Psoas muscle (tissue), 7 donors: ENCODE measurements at regions not wholly inside any gene's neighbourhood (a gene's known extent, or its start where the extent isn't known, plus 50 kb on each side); places are given as distances from the start of the nearest gene placed in this dataset.
"Not testable (repeated sequence)": the region's sequence is repeated elsewhere in the genome, so short reads cannot be mapped to it uniquely, and the experiment has no call there.

Source experiments
- ATAC-seq, 4 donors: fragments of 200-7000 bp; cut with Tn5 transposase; one replicate each; pipeline ENCODE4 v1.9.1; 2020; ENCODE audit warnings: moderate library complexity in 3 of 4, mild to moderate bottlenecking in 2 of 4
- DNase-seq, 2 donors: peaks; one replicate each; pipeline ENCODE4 v3.0.0-alpha.2; 2020
- H3K27ac ChIP-seq: fragments of 200-600 bp; one replicate; pipeline ENCODE4 v1.8.0; 2022
- H3K27me3 ChIP-seq, 3 donors: fragments of 200-600 bp in 1 of 3; one replicate each; pipeline versions ENCODE4 v1.6.1 to v1.8.0; 2013 to 2022; ENCODE audit warnings: low read length in 2 of 3, mild to moderate bottlenecking in 2 of 3, moderate library complexity in 1 of 3; ENCODE audit not compliant: insufficient read depth in 3 of 3
- H3K36me3 ChIP-seq, 2 donors: fragments of 200-600 bp in 1 of 2; one replicate each; pipeline versions ENCODE4 v1.6.1 to v1.8.0; 2013 to 2022; ENCODE audit warnings: low read depth in 1 of 2, mild to moderate bottlenecking in 1 of 2, moderate library complexity in 1 of 2; ENCODE audit not compliant: insufficient read depth in 1 of 2
- H3K4me1 ChIP-seq: fragments of 200-600 bp; one replicate; pipeline ENCODE4 v1.8.0; 2022
- H3K4me3 ChIP-seq: fragments of 200-600 bp; one replicate; pipeline ENCODE4 v1.8.0; 2022; ENCODE audit warnings: mild to moderate bottlenecking
- H3K9me3 ChIP-seq: fragments of 200-600 bp; one replicate; pipeline ENCODE4 v1.8.0; 2022
- WGBS, 3 donors: extraction: QIAGEN DNeasy Blood & Tissue Kit; methylation state at CpG; one replicate each; pipeline versions ENCODE4 v1.1.6 to v1.1.7; 2013; 5-methylcytosine and 5-hydroxymethylcytosine counted together
- intact Hi-C, 2 donors: fragments of 100-400 bp; cut with DNase I; formaldehyde crosslinking; loops; one replicate each; pipeline versions ENCODE4 v1.11.0 to v1.14.2; 2022
- TF ChIP-seq, protein P1 (sequence below): fragments of 200-600 bp; IDR thresholded peaks from one replicate; pipeline ENCODE4 v1.8.0; 2022; ENCODE audit warnings: antibody characterized with exemption
- donor health status: healthy with polysubstance abuse.
- donor health status: DM: no; HTN: no; CAD: no; lungs with moderate emphysema.
- donor health status: Bipolar disorder and iron deficiency.
- donor health status: healthy.
- donor health status: DM: yes; HTN: yes; CAD: no.
- donor health status: DM: no; HTN: no; CAD: no.
- donor health status: DM: yes; HTN: yes; CAD: no.

DNA sequence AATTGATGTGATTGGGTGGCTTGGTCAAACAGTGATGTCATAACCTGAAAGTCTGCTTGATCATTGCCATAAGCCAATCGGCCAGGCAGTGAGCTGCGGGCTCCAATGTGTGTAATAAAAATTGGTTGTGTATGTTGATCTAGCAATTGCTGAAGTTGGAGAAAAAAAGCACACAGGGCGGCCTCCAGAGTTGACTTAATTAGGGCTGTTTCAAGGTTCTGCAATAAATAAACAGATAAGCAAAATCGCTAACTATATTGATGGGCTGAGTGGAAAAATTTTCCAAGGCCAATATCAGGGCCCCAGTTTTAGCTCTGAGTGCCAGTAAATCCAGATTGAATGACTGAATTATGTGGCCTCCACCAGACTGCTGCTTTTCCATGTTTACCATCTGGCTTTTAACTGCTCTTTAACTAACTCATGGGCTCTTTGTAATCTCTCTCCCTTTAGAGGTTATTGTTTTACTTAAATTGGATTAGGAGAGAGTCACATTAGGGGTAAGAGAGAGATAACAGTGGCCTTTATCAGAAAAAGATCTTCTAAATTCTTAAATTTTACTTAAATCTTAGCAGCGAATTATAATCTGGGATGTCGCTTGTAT, 160.6 kb upstream of the WDFY3 start:
- ATAC-seq: no peak
- H3K4me3 ChIP-seq: no peak overlapping the region
- TF ChIP-seq, protein P1, sequence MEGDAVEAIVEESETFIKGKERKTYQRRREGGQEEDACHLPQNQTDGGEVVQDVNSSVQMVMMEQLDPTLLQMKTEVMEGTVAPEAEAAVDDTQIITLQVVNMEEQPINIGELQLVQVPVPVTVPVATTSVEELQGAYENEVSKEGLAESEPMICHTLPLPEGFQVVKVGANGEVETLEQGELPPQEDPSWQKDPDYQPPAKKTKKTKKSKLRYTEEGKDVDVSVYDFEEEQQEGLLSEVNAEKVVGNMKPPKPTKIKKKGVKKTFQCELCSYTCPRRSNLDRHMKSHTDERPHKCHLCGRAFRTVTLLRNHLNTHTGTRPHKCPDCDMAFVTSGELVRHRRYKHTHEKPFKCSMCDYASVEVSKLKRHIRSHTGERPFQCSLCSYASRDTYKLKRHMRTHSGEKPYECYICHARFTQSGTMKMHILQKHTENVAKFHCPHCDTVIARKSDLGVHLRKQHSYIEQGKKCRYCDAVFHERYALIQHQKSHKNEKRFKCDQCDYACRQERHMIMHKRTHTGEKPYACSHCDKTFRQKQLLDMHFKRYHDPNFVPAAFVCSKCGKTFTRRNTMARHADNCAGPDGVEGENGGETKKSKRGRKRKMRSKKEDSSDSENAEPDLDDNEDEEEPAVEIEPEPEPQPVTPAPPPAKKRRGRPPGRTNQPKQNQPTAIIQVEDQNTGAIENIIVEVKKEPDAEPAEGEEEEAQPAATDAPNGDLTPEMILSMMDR: no peak
- H3K9me3 ChIP-seq: peaks cover 5% of the 10 kb centered on the region
- WGBS, 3 donors: 91 to 94% (median 94%) methylated on average over 6 of the region's 6 CpGs
- H3K27me3 ChIP-seq: no peaks in the 10 kb centered on the region
- H3K36me3 ChIP-seq: no peaks in the 10 kb centered on the region
- DNase-seq: no peak
- intact Hi-C loops: no loop called here
- H3K4me1 ChIP-seq: no peaks in the 10 kb centered on the region
- H3K27ac ChIP-seq: no peak overlapping the region

DNA sequence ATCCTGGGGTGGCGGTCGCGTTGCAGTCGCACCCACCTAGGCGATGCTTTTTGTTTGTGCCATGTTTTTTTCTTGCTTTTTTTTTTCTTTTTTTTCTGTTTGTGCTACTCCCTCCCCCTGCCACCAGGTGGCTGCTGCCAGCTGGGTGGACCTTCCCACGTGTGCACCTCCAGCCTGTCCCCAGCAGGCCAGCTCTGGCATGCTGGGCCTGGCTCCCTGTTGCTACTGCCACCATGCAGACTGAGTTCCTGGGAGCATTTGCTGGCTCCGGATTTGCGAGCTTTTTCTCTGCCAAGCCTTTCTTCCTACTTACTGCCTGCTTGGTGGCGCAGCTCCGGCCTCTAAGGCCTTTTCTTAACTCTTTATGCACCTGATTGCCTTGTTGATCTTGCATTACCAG, 161.2 kb upstream of the WDFY3 start:
- no peaks in the 10 kb centered on the region for H3K4me1 ChIP-seq
- no peak for ATAC-seq
- H3K4me3 ChIP-seq: no peak overlapping the region
- intact Hi-C loops: no loop called here
- no peak for DNase-seq
- no peak overlapping the region for H3K27ac ChIP-seq
- TF ChIP-seq, protein P1: peak; percentile 14
- peaks cover 5% of the 10 kb centered on the region for H3K9me3 ChIP-seq
- no peaks in the 10 kb centered on the region for H3K27me3 ChIP-seq
- WGBS, 3 donors: 35 to 43% (median 41%) methylated on average over 10 of the region's 10 CpGs
- H3K36me3 ChIP-seq: no peaks in the 10 kb centered on the region

DNA sequence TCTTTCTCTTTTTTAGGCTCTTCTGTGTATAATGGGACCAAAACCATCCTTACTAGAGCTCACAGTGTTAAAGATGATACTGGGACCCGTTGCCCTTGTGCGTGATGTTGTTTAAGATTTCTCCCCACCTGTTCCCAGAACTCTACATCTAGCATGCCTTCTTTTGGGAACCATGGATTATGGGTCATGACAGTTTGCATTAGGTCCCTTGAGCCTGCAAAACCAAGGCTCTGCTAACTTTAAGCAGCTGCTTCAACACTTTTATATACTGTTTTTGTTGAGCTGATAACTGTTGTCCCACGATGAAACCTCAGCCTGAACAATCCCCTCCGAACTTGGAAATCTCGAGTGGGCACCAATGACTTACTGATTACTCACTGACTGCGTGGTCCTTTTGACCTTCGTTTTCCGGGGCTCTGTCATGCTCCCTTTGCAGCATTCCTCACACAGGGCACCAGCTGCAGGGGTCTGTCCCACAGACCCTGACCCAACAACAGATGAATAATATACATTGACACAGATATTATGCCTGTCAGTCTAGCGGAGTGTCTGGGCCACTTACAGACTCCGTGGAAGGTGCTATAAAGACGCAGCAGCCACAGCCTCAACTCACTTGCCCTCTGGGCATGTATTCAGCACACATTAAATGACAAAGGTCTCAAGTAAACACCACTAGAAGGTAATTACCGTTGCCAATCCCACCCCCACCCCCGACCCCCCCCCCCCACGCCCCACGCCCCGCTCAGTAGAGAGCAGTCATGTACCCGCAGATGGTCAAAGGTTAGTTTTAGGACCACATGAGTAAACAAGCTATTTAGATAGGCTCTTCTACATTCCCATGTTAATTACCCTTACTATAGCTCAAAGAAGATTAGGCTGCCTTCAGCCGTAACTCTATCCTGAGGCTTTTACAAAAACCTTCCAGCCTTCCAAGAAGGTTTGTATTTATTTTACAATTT, 162.0 kb upstream of the WDFY3 start:
- TF ChIP-seq, protein P1: no peak
- no peak overlapping the region for H3K27ac ChIP-seq
- no peaks in the 10 kb centered on the region for H3K27me3 ChIP-seq
- no peaks in the 10 kb centered on the region for H3K36me3 ChIP-seq
- DNase-seq (no peak), ATAC-seq (no peak)
- intact Hi-C loops: no loop called here
- no peak overlapping the region for H3K4me3 ChIP-seq
- H3K4me1 ChIP-seq: no peaks in the 10 kb centered on the region
- WGBS, 3 donors: 65 to 68% (median 68%) methylated on average over 14 to 18 of the region's 18 CpGs
- peaks cover 5% of the 10 kb centered on the region for H3K9me3 ChIP-seq

DNA sequence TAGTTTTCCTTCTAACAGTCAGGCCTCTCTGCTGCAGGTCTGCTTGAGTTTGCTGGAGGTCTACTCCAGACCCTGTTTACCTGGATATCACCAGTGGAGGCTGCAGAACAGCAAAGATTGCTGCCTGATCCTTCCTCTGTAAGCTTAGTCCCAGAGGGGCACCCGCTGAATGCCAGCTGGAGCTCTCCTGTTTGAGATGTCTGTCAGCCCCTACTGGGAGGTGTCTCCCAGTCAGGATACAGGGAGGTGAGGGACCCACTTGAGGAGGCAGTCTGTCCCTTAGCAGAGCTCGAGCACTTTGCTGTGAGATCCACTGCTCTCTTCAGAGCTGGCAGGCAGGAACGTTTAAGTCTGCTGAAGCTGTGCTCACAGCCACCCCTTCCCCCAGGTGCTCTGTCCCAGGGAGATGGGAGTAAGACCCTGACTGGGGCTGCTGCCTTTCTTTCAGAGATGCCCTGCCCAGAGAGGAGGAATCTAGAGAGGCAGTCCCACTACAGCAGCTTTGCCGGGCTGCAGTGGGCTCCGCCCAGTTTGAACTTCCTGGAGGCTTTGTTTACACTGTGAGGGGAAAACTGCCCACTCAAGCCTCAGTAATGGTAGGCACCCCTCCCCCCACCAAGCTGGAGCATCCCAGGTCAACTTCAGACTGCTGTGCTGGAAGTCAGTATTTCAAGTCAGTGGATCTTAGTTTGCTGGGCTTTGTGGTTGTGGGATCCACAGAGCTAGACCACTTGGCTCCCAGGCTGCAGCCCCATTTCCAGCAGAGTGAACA, 163.1 kb upstream of the WDFY3 start:
- H3K36me3 ChIP-seq, intact Hi-C loops, H3K27me3 ChIP-seq, H3K9me3 ChIP-seq, ATAC-seq, H3K4me1 ChIP-seq, H3K27ac ChIP-seq, DNase-seq, H3K4me3 ChIP-seq: not testable (repeated sequence)
- 58 to 64% (median 60%) methylated on average over 5 of the region's 5 CpGs for WGBS, 3 donors

DNA sequence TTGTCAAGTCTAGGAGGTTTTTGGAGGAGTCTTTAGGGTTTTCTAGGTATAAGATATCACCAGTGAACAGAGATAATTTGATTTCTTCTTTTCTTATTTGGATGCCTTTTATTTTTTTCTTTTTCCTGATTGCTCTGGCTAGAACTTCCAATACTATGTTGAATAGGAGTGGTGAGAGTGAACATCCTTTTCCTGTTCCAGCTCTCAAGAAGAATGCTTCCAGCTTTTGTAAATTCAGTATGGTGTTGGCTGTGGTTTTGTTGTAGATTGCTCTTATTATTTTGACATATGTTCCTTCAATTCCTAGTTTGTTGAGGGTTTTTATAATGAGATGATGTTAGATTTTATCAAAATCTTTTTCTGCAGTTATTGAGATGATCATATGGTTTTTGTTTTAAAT, 165.6 kb upstream of the WDFY3 start:
- intact Hi-C loops: no loop called here
- DNase-seq (no peak), ATAC-seq (no peak)
- Histone ChIP-seq H3K27ac (no peak overlapping the region), H3K27me3 (no peaks in the 10 kb centered on the region), H3K36me3 (no peaks in the 10 kb centered on the region), H3K4me1 (no peaks in the 10 kb centered on the region), H3K4me3 (no peak overlapping the region), H3K9me3 (peaks cover 5% of the 10 kb centered on the region)
- TF ChIP-seq, protein P1: no peak
